CD4-positive, alpha-beta T cell (primary cell): ENCODE measurements at regions not wholly inside any gene's neighbourhood (a gene's known extent, or its start where the extent isn't known, plus 50 kb on each side); places are given as distances from the start of the nearest gene placed in this dataset.

Experiments used
- ATAC-seq: fragments of 200-7000 bp; cut with Tn5 transposase; one replicate; pipeline ENCODE4 v1.10.0; 2022; ENCODE audit warnings: mild to moderate bottlenecking; ENCODE audit not compliant: poor library complexity
- CTCF ChIA-PET: fragments of 350-600 bp; sonication (Branson Sonifier 250); formaldehyde crosslinking; loops from one replicate; lab custom pipeline; 2021; ENCODE audit warnings: antibody characterized with exemption, inconsistent platforms; lab: Charles Lee
- POLR2A ChIA-PET: fragments of 350-600 bp; sonication (Branson Sonifier 250); formaldehyde crosslinking; loops from one replicate; lab custom pipeline; 2021; ENCODE audit warnings: antibody characterized with exemption, inconsistent platforms; lab: Charles Lee
- DNase-seq, 14 experiments: peaks; one replicate each; pipeline ENCODE4 v3.0.0-alpha.2; 2013 to 2020; ENCODE audit warnings: mixed read lengths in 2 of 14
- H3K27ac ChIP-seq, 2 donors: one replicate each; pipeline versions ENCODE4 v1.5.1 to v1.7.0; 2013; ENCODE audit warnings: low read length in 2 of 2, low read depth in 1 of 2, mild to moderate bottlenecking in 1 of 2
- H3K27me3 ChIP-seq, 2 experiments: 1 replicate in 1 of 2; 2 replicates in 1 of 2; pipeline versions ENCODE4 v1.6.1 to v1.7.0; 2013; ENCODE audit warnings: low read length in 2 of 2, control low read depth in 1 of 2, mild to moderate bottlenecking in 1 of 2, moderate library complexity in 1 of 2; ENCODE audit not compliant: insufficient read depth in 2 of 2, control insufficient read depth in 1 of 2
- H3K36me3 ChIP-seq: one replicate; pipeline ENCODE4 v1.6.1; 2013; ENCODE audit warnings: low read length, control low read depth; ENCODE audit not compliant: insufficient read depth
- H3K4me1 ChIP-seq: one replicate; pipeline ENCODE4 v1.6.1; 2013; ENCODE audit warnings: low read length, control low read depth; ENCODE audit not compliant: insufficient read depth
- H3K4me3 ChIP-seq: one replicate; pipeline ENCODE4 v1.5.1; 2013; ENCODE audit warnings: mild to moderate bottlenecking, low read length, moderate library complexity
- H3K9me3 ChIP-seq, 2 experiments: 1 replicate in 1 of 2; 2 replicates in 1 of 2; pipeline versions ENCODE4 v1.6.1 to v1.7.0; 2013; ENCODE audit warnings: low read length in 2 of 2, mild to moderate bottlenecking in 2 of 2, control low read depth in 1 of 2, moderate library complexity in 1 of 2; ENCODE audit not compliant: control insufficient read depth in 1 of 2, insufficient read depth in 1 of 2
- H3K27ac Mint-ChIP-seq: one replicate; pipeline ENCODE4 v1.8.0; 2020; ENCODE audit warnings: mixed read lengths
- H3K27me3 Mint-ChIP-seq: one replicate; pipeline ENCODE4 v1.8.0; 2021; ENCODE audit warnings: mixed read lengths
- H3K36me3 Mint-ChIP-seq: one replicate; pipeline ENCODE4 v1.8.0; 2021; ENCODE audit warnings: low read depth, mixed read lengths
- H3K4me1 Mint-ChIP-seq: one replicate; pipeline ENCODE4 v1.8.0; 2021; ENCODE audit warnings: low read depth, mixed read lengths
- H3K4me3 Mint-ChIP-seq: one replicate; pipeline ENCODE4 v1.8.0; 2020; ENCODE audit warnings: mild to moderate bottlenecking, mixed read lengths
- H3K9me3 Mint-ChIP-seq: one replicate; pipeline ENCODE4 v1.8.0; 2020; ENCODE audit warnings: mixed read lengths
- intact Hi-C, 2 experiments: fragments of 100-400 bp; cut with DNase I in 1 of 2; cut with micrococcal nuclease in 1 of 2; formaldehyde crosslinking; loops; one replicate each; pipeline versions ENCODE4 v1.15.1 to v1.9.0; 2023 to 2025; cut with DNase I, micrococcal nuclease
- TF ChIP-seq, protein P1 (sequence below): fragments of 200-600 bp; IDR thresholded peaks from one replicate; pipeline ENCODE4 v1.8.0; 2022; ENCODE audit warnings: antibody characterized with exemption, mild to moderate bottlenecking

DNA sequence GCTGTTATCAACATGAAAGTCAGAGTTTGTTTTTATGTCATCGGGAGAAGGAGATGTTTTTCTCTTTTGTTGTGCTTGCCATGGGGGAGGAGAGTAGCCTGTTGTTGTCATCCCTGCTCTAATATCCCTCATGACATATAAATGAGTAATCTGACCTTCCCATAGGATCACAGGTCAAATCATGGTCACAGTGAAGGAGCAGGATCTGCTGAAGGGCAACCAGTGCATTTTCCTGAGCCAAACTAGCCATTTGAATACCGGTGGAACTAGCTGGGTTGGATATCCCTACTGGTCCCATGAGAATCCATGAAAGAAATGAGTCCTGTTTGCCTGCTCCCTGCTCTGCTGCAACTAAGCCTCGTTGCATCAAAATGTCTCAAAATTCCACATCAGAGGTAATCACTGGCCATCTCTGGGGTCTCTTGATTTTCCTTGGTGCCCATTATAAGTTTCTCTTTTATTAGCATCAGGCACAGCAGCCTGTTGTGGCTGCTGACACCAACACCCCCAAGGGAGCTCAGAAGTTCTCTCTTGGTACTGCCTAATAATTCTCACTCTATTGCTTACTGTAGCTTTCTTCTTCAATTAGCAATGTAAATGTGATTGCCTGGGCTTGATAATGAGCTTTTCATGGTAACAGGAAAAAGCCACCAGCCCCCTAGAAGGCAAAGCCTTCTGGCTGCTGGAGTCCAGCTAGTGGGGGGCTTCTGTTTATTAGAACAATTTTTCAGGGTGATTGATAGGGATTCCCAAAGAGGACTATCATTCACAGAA lies 211.4 kb upstream of the ERCC4 start:
- Mint-ChIP-seq H3K36me3 (no peaks in the 10 kb centered on the region), H3K4me1 (no peaks in the 10 kb centered on the region), H3K4me3 (no peak overlapping the region), H3K27me3 (peaks cover 11% of the 10 kb centered on the region), H3K9me3 (peaks cover 13% of the 10 kb centered on the region), H3K27ac (no peak overlapping the region)
- Histone ChIP-seq H3K4me3 (no peak overlapping the region), H3K27ac (no peak overlapping the region), H3K27me3 (no peaks in the 10 kb centered on the region), H3K9me3 (peaks cover 6 to 17% of the 10 kb centered on the region in 2 experiments), H3K36me3 (no peaks in the 10 kb centered on the region), H3K4me1 (no peaks in the 10 kb centered on the region)
- TF ChIP-seq, protein P1, sequence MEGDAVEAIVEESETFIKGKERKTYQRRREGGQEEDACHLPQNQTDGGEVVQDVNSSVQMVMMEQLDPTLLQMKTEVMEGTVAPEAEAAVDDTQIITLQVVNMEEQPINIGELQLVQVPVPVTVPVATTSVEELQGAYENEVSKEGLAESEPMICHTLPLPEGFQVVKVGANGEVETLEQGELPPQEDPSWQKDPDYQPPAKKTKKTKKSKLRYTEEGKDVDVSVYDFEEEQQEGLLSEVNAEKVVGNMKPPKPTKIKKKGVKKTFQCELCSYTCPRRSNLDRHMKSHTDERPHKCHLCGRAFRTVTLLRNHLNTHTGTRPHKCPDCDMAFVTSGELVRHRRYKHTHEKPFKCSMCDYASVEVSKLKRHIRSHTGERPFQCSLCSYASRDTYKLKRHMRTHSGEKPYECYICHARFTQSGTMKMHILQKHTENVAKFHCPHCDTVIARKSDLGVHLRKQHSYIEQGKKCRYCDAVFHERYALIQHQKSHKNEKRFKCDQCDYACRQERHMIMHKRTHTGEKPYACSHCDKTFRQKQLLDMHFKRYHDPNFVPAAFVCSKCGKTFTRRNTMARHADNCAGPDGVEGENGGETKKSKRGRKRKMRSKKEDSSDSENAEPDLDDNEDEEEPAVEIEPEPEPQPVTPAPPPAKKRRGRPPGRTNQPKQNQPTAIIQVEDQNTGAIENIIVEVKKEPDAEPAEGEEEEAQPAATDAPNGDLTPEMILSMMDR = no peak
- ChIA-PET CTCF (no interaction called here), POLR2A (no interaction called here)
- no peak for ATAC-seq
- intact Hi-C loops = no loop called here
- no peak for DNase-seq

DNA sequence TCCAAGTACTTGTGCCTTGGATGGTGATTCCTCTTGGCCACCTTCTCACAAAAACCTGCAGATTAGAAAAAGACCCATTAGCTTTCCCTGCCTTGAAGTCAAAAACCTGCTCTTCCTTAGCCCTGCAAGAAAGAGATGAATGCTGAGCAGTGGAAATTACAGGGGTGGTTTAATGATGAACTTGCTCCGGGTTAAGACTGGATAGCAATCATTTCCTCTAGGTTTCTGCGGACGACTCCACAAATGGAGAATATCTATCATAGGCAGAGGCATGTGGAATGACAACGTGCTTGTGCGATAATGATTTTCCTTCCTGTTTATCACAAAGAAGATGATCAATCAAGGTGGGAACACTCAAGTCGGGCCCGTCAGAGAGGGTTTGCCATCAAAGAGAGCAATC lies 201.2 kb upstream of the ERCC4 start:
- CTCF ChIA-PET = no interaction called here
- no peak for DNase-seq
- Histone ChIP-seq H3K27me3 (no peaks in the 10 kb centered on the region), H3K9me3 (peaks cover 0 to 5% of the 10 kb centered on the region in 2 experiments), H3K27ac (no peak overlapping the region), H3K4me1 (no peaks in the 10 kb centered on the region), H3K4me3 (no peak overlapping the region), H3K36me3 (no peaks in the 10 kb centered on the region)
- Mint-ChIP-seq H3K27me3 (no peaks in the 10 kb centered on the region), H3K4me1 (no peaks in the 10 kb centered on the region), H3K9me3 (no peaks in the 10 kb centered on the region), H3K36me3 (no peaks in the 10 kb centered on the region), H3K27ac (no peak overlapping the region), H3K4me3 (no peak overlapping the region)
- intact Hi-C loops = no loop called here
- ATAC-seq = no peak
- POLR2A ChIA-PET = no interaction called here
- TF ChIP-seq, protein P1 = no peak

DNA sequence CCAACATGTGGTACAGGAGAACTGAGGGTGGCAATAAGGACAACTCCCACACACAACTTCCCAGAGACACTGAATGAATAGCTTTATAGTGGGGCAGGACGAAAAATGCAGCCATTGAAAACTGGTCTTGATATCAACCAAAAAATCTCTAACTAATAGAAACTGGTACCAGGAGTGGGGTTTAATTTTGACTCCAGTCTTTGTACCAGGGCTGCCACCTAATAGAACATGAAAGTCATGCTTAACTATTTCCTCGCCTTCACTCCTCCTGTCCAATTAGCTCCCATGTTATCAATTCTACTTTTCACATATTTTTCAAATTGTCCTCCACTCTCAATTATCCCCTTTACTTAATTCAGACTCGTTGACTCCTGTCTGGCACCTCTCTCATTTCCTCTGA lies 192.0 kb upstream of the ERCC4 start:
- H3K9me3 ChIP-seq = peaks cover 5 to 10% of the 10 kb centered on the region in 2 experiments
- Mint-ChIP-seq H3K27me3 (peaks cover 4% of the 10 kb centered on the region), H3K9me3 (peaks cover 5% of the 10 kb centered on the region), H3K27ac (no peak overlapping the region), H3K4me1 (no peaks in the 10 kb centered on the region), H3K36me3 (no peaks in the 10 kb centered on the region), H3K4me3 (no peak overlapping the region)
- no peak overlapping the region for H3K4me3 ChIP-seq
- ChIA-PET CTCF (no interaction called here), POLR2A (no interaction called here)
- DNase-seq = no peak
- H3K27ac ChIP-seq = no peak overlapping the region
- ATAC-seq = no peak
- H3K27me3 ChIP-seq = peaks cover 0 to 2% of the 10 kb centered on the region in 2 experiments
- H3K4me1 ChIP-seq = no peaks in the 10 kb centered on the region
- TF ChIP-seq, protein P1 = no peak
- no peaks in the 10 kb centered on the region for H3K36me3 ChIP-seq
- intact Hi-C loops = no loop called here
